ENCODE measurements at regions not wholly inside any gene's neighbourhood (a gene's known extent, or its start where the extent isn't known, plus 50 kb on each side); places are given as distances from the start of the nearest gene placed in this dataset.

DNA sequence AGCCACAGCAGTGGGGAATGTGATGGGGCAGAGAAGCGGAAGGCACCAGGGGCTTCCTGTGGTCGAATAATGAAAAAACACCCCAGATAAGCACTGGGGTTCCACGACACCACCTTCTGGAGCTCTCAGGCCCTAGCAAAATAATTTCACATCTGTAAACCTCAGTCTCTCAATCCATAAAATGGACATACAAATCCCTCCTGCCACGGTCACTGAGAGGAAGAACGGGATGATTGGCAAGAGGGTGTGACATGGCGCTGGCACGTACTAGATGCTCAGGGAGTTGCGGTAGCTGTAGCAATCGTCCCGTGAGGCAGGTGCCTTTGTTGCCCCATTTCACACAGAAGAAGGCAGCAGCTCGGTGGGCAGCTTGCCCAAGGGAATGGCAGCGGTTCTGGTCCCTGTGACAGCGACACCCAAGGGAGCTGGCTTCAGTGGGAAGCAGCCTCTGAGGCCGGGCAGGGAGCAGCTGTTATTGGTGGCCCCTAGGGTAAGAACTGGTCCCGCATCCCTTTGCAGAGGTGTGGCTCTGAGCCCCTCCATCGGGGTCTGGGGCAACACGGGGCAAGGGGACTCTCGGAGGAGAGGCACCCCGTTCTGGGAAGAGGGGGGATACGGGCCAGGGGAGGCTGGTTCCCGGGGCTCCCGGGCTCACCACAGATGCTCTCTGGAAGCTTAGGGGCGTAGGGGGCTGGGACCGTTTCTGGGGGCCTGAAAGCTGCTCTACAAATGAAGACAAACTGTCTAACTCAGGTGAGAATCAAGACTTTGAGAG is 114.0 kb upstream of the ALDH1A3 start:
- TF ChIP-seq, protein P1, sequence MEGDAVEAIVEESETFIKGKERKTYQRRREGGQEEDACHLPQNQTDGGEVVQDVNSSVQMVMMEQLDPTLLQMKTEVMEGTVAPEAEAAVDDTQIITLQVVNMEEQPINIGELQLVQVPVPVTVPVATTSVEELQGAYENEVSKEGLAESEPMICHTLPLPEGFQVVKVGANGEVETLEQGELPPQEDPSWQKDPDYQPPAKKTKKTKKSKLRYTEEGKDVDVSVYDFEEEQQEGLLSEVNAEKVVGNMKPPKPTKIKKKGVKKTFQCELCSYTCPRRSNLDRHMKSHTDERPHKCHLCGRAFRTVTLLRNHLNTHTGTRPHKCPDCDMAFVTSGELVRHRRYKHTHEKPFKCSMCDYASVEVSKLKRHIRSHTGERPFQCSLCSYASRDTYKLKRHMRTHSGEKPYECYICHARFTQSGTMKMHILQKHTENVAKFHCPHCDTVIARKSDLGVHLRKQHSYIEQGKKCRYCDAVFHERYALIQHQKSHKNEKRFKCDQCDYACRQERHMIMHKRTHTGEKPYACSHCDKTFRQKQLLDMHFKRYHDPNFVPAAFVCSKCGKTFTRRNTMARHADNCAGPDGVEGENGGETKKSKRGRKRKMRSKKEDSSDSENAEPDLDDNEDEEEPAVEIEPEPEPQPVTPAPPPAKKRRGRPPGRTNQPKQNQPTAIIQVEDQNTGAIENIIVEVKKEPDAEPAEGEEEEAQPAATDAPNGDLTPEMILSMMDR (IDR thresholded peaks at IDR 0.05; ENCODE audit: low read depth, low read length), result no peak; the same call in 1 of the 2 replicates
- DNase-seq (ENCODE audit: extremely low read depth, low read depth), result no peak

DNA sequence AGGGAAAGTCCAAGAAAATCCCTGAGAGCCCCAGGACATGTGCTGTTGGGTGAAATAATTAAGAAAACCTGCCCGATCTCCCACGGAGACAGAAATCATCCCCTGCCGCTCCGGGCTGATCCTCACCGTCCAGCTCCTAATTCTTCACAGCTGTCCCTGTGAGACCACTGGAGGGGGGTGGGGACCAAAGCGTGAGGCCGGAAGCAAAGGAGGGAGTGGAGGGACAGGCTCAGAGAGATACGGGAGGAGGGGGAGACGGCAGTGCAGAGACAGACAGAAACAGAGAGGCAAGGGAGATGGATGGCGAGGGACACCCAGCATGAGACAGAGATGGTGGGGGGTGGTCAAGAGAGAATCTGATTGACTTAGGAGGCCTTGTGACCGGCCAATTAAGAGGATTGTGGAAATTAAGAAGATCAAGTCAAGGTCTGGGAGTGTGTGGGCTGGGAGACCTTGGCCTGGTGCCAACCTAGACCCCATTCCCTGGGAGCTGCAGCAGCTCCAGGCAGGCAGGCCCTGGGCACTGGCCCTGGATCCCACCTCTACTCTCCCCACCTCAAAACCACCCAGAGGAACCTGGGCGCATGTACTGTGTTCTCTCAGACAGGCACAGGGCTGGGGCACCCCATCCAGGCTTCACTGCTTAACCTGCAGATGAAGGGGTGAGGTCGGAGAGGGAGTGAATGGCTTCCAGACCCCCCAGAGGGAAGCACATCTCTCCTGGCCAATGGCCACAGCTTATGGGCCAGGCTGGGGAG is 113.2 kb upstream of the ALDH1A3 start:
- TF ChIP-seq, protein P1 (IDR thresholded peaks at IDR 0.05; ENCODE audit: low read depth, low read length), result no peak
- peak; percentile 27 for DNase-seq (ENCODE audit: extremely low read depth, low read depth)

DNA sequence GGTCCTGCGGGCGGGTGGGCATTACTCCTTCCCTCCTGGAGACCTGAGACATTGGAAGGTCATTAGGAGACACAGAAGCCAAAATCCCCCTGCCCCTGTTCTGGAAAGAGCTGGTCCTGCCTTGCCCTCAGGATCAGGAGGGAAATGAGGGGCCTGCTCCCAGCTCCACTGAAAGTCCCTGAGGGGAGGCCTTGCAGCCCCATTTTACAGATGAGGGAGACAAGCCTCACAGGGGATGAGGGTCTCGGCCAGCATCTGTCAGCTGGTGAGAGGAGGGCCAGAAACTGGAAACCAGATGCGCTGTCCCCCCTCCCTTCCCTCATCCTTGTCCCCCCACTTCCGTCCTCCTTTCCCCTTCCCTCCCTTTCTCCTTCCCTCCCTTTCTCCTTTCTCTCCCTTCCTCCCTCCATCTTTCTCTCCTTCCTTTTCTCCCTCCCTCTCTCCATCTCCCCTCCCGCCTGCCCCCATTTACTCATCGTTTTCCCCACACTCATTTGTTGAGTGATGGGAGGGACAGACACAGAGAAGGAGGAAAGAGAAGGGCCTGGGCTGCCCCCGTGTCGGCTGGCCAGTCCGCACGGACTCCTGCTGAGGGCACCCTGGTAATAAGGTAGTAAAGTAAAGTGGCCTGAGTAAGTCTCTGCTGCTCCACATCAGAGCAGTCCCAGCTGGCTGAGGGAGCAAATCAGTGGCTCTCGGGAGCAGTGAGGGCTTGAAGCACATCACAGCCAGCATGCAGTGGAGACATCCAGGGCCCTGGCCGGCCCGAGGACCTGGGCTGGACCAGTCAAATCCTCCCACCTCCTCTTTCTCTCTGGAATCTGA is 112.4 kb upstream of the ALDH1A3 start:
- TF ChIP-seq, protein P1 (IDR thresholded peaks at IDR 0.05; ENCODE audit: low read depth, low read length), result no peak
- DNase-seq (ENCODE audit: extremely low read depth, low read depth), result no peak

DNA sequence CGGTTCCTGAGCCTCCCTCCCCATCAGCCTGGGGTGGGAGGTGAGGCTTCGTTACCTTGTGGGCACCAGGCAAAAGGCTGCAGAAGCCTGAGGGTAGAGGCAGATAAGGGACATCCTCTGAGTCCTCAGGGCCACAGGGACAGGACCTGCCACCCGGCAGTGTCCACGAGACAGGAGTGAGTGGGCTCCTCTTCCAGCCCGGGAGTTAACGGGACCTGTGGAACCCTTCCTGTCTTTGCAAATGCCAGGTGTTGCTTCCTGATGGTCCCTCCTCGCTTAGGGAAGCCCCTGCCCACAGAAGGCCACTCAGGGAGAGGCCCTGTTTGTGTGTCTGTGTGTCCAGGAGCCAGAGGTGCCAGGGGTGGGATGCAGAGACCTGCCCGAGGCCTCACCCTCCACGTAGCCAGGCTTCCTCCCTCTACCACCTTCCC is 111.1 kb upstream of the ALDH1A3 start:
- DNase-seq (ENCODE audit: extremely low read depth, low read depth), result no peak
- TF ChIP-seq, protein P1 (IDR thresholded peaks at IDR 0.05; ENCODE audit: low read depth, low read length), result no peak

DNA sequence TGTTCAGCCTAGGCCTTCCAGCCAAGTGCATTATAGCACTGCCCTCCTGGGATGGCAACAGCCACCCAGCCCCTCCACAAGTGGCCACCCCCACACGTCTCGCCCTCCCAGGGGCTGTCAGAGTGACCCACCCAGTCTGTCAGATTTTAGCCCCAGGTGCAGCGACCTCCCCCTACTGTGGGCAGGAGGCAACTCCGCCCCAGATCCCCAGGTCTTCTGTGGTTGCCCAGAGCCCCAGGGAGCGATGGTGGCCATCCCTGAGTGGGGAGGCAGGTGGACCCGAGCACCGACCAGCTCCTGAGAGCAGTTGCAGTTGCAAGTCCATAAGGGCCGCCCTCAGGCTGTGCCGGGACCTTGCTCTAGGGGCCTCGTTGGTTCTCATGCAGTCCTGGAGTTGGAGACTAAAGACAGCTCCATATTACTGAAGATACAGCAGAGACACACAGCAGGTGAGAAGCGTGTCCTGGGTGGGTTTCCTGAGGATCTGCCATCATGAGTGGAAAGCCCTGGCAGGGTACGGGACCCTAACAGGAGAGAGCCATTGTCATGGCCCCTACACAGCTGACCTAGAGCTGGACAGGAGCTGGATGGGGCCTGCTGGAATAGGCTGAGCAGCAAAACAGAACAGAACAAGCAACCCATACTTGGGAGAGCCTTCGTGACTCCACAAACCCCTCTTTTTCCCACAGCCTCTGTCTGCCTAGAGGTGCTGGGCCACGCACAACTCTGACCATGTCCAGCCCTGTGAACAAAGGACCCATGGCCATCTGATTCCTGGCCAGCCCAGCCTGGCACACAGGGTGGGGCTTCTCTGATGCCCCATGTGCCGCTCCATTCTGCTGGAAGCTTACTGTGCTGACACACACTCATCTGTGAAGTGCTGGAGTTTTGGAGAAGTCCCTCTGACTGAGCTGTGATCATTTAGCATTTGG is 110.3 kb upstream of the ALDH1A3 start:
- no peak for DNase-seq (ENCODE audit: extremely low read depth, low read depth)
- TF ChIP-seq, protein P1 (IDR thresholded peaks at IDR 0.05; ENCODE audit: low read depth, low read length), result no peak

DNA sequence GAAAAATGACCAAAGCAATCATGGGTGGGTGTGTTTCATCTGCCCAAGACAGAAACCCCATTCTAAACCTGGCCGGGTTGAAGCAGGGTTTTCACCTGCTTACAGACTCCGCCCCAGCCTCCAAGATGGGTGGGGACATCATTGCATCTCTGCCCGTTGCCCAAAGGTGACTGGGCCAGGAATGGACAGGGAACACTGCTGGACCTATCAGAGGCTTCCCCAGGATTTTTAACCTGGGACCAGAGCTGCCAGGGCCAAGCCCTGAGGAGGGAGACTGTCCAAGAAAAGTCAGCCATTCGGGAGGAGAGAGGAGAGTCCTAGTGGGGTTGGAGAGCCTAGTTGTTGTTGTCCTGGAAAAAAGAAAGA is 109.7 kb upstream of the ALDH1A3 start:
- DNase-seq (ENCODE audit: extremely low read depth, low read depth), result no peak
- TF ChIP-seq, protein P1 (IDR thresholded peaks at IDR 0.05; ENCODE audit: low read depth, low read length), result no peak

Data from AG09319 (cell line).